K562 (cell line): ENCODE measurements at regions not wholly inside any gene's neighbourhood (a gene's known extent, or its start where the extent isn't known, plus 50 kb on each side); places are given as distances from the start of the nearest gene placed in this dataset.

ENCODE experiments used
- GABPB2 ChIP-seq: fragments of 250-450 bp; sonication (Bioruptor Pico); conservative IDR thresholded peaks from 2 replicates; pipeline ENCODE4 v1.5.1; 2021; ENCODE audit warnings: mild to moderate bottlenecking
- MECOM ChIP-seq: fragments of 250-450 bp; sonication (Bioruptor Pico); IDR thresholded peaks from 2 replicates; pipeline ENCODE4 v1.8.0; 2022; ENCODE audit warnings: inconsistent platforms
- NEUROD1 ChIP-seq: fragments of 150-350 bp; IDR thresholded peaks from 2 replicates; pipeline ENCODE4 v1.6.1; 2014; ENCODE audit warnings: borderline replicate concordance, low read length, low read depth; ENCODE audit not compliant: partially characterized antibody
- TCF3 ChIP-seq: sonication (generic); formaldehyde crosslinking; IDR thresholded peaks from 2 replicates; pipeline ENCODE4 v1.4.0; 2020; ENCODE audit warnings: mild to moderate bottlenecking, missing genetic modification reagents
- TCF7L2 ChIP-seq: fragments of 150-350 bp; IDR thresholded peaks from 2 replicates; pipeline ENCODE4 v1.6.1; 2016; ENCODE audit warnings: low read depth, mild to moderate bottlenecking, low read length, moderate library complexity
- ZNF124 ChIP-seq: sonication (generic); formaldehyde crosslinking; IDR thresholded peaks from 2 replicates; pipeline ENCODE4 v1.8.1; 2022; ENCODE audit warnings: missing genetic modification reagents
- ZNF133 ChIP-seq: fragments of 250-450 bp; sonication (Bioruptor Pico); IDR thresholded peaks from 2 replicates; pipeline ENCODE4 v1.4.0; 2020; ENCODE audit warnings: mild to moderate bottlenecking
- TF ChIP-seq, protein P1 (sequence below), 2 experiments: fragments of 450-650 bp; IDR thresholded peaks; 2 replicates each; pipeline ENCODE4 v1.6.1; 2016; ENCODE audit warnings: mild to moderate bottlenecking in 2 of 2, borderline replicate concordance in 1 of 2, low read depth in 1 of 2, moderate library complexity in 1 of 2
- TF ChIP-seq, protein P2 (sequence below): fragments of 200-600 bp; sonication (generic); IDR thresholded peaks from one replicate; pipeline ENCODE4 v1.6.1; 2012; ENCODE audit warnings: mild to moderate bottlenecking, low read depth, low read length, inconsistent platforms

DNA sequence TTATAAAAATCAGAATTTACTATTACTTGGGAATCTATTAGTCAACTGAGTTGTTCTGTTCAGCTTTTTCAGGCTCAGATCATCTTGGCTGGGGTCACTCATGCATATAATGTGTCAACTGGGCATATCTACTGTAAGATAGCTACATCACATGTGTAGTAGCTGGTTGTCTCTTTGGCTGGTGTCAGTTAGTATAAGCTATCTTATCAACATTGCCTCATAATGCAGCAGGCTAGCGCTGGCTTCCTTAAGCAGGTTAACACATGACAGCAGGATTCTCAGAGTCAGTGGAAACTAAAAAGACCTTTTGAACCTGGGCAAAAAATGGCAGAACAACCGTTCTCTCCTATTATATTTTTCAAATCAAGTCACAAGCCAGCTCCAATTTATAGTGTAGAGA lies 378.3 kb upstream of the PCDH10 start (continued):
- TF ChIP-seq TCF3 (no peak), ZNF124 (CRISPR knock-in tag) (no peak), NEUROD1 (no peak), ZNF133 (CRISPR knock-in tag) (no peak), MECOM (no peak), GABPB2 (no peak), TCF7L2 (no peak)
- TF ChIP-seq, protein P1, sequence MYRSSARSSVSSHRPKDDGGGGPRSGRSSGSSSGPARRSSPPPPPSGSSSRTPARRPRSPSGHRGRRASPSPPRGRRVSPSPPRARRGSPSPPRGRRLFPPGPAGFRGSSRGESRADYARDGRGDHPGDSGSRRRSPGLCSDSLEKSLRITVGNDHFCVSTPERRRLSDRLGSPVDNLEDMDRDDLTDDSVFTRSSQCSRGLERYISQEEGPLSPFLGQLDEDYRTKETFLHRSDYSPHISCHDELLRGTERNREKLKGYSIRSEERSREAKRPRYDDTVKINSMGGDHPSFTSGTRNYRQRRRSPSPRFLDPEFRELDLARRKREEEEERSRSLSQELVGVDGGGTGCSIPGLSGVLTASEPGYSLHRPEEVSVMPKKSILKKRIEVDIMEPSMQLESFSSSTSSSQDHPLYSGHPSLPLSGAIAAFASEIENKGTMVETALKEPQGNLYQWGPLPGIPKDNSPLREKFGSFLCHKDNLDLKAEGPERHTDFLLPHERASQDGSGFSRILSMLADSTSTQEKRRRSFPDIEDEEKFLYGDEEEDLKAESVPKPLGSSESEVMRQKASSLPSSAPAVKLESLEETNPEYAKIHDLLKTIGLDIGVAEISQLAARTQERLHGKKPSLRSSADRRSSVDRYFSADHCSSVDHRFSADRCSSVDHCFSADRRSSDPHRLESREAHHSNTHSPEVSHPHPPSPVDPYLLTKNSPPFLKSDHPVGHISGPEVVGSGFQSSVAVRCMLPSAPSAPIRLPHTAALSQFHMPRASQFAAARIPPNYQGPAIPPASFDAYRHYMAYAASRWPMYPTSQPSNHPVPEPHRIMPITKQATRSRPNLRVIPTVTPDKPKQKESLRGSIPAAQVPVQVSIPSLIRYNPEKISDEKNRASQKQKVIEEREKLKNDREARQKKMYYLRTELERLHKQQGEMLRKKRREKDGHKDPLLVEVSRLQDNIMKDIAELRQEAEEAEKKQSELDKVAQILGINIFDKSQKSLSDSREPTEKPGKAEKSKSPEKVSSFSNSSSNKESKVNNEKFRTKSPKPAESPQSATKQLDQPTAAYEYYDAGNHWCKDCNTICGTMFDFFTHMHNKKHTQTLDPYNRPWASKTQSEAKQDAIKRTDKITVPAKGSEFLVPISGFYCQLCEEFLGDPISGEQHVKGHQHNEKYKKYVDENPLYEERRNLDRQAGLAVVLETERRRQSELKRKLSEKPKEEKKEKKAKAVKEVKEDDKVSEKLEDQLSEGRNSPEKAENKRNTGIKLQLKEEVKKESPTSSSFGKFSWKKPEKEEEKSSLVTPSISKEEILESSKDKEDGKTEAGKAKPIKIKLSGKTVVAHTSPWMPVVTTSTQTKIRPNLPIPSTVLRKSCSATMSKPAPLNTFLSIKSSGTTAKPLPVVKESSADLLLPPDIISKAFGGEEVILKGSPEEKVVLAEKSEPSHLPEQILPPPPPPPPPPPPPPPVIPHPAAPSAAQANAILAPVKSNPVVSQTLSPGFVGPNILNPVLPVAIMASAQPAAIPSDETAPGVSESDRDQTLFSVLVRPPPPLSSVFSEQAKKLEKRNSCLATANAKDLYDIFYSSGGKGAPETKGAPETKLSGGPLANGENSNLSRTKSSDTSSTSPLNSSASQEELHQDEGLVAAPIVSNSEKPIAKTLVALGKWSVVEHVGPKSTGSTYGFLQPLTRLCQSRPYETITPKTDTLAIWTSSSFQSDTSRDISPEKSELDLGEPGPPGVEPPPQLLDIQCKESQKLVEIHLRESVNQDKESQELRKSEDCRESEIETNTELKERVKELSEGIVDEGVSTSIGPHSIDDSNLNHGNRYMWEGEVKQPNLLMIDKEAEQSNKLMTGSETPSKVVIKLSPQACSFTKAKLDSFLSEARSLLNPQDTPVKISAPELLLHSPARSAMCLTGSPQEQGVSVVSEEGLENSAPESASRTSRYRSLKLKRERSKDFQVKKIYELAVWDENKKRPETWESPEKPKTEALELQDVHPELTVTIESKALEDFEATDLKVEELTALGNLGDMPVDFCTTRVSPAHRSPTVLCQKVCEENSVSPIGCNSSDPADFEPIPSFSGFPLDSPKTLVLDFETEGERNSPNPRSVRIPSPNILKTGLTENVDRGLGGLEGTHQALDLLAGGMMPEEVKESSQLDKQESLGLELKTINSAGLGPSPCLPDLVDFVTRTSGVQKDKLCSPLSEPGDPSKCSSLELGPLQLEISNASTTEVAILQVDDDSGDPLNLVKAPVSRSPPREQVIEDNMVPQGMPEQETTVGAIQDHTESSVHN (IDR thresholded peaks at IDR 0.05; ENCODE audit: borderline replicate concordance in 1 of 2, low read depth in 1 of 2): no peak
- TF ChIP-seq, protein P2, sequence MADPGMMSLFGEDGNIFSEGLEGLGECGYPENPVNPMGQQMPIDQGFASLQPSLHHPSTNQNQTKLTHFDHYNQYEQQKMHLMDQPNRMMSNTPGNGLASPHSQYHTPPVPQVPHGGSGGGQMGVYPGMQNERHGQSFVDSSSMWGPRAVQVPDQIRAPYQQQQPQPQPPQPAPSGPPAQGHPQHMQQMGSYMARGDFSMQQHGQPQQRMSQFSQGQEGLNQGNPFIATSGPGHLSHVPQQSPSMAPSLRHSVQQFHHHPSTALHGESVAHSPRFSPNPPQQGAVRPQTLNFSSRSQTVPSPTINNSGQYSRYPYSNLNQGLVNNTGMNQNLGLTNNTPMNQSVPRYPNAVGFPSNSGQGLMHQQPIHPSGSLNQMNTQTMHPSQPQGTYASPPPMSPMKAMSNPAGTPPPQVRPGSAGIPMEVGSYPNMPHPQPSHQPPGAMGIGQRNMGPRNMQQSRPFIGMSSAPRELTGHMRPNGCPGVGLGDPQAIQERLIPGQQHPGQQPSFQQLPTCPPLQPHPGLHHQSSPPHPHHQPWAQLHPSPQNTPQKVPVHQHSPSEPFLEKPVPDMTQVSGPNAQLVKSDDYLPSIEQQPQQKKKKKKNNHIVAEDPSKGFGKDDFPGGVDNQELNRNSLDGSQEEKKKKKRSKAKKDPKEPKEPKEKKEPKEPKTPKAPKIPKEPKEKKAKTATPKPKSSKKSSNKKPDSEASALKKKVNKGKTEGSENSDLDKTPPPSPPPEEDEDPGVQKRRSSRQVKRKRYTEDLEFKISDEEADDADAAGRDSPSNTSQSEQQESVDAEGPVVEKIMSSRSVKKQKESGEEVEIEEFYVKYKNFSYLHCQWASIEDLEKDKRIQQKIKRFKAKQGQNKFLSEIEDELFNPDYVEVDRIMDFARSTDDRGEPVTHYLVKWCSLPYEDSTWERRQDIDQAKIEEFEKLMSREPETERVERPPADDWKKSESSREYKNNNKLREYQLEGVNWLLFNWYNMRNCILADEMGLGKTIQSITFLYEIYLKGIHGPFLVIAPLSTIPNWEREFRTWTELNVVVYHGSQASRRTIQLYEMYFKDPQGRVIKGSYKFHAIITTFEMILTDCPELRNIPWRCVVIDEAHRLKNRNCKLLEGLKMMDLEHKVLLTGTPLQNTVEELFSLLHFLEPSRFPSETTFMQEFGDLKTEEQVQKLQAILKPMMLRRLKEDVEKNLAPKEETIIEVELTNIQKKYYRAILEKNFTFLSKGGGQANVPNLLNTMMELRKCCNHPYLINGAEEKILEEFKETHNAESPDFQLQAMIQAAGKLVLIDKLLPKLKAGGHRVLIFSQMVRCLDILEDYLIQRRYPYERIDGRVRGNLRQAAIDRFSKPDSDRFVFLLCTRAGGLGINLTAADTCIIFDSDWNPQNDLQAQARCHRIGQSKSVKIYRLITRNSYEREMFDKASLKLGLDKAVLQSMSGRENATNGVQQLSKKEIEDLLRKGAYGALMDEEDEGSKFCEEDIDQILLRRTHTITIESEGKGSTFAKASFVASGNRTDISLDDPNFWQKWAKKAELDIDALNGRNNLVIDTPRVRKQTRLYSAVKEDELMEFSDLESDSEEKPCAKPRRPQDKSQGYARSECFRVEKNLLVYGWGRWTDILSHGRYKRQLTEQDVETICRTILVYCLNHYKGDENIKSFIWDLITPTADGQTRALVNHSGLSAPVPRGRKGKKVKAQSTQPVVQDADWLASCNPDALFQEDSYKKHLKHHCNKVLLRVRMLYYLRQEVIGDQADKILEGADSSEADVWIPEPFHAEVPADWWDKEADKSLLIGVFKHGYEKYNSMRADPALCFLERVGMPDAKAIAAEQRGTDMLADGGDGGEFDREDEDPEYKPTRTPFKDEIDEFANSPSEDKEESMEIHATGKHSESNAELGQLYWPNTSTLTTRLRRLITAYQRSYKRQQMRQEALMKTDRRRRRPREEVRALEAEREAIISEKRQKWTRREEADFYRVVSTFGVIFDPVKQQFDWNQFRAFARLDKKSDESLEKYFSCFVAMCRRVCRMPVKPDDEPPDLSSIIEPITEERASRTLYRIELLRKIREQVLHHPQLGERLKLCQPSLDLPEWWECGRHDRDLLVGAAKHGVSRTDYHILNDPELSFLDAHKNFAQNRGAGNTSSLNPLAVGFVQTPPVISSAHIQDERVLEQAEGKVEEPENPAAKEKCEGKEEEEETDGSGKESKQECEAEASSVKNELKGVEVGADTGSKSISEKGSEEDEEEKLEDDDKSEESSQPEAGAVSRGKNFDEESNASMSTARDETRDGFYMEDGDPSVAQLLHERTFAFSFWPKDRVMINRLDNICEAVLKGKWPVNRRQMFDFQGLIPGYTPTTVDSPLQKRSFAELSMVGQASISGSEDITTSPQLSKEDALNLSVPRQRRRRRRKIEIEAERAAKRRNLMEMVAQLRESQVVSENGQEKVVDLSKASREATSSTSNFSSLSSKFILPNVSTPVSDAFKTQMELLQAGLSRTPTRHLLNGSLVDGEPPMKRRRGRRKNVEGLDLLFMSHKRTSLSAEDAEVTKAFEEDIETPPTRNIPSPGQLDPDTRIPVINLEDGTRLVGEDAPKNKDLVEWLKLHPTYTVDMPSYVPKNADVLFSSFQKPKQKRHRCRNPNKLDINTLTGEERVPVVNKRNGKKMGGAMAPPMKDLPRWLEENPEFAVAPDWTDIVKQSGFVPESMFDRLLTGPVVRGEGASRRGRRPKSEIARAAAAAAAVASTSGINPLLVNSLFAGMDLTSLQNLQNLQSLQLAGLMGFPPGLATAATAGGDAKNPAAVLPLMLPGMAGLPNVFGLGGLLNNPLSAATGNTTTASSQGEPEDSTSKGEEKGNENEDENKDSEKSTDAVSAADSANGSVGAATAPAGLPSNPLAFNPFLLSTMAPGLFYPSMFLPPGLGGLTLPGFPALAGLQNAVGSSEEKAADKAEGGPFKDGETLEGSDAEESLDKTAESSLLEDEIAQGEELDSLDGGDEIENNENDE: no peak
